SK-N-SH (cell line): ENCODE measurements at regions not wholly inside any gene's neighbourhood (a gene's known extent, or its start where the extent isn't known, plus 50 kb on each side); places are given as distances from the start of the nearest gene placed in this dataset.

ENCODE experiments used
- CTCF ChIA-PET: fragments of 300-600, 350-600 bp; formaldehyde crosslinking; extraction: SDS; loops from one replicate; lab custom pipeline; 2021; lab: Yijun Ruan, JAX
- POLR2A ChIA-PET: fragments of 350-600 bp; sonication (Branson Sonifier 250); formaldehyde crosslinking; extraction: SDS; loops from one replicate; lab custom pipeline; 2020; ENCODE audit warnings: antibody characterized with exemption, inconsistent platforms; lab: Yijun Ruan, JAX
- DNase-seq: peaks from one replicate; pipeline ENCODE4 v3.0.0; 2012
- H2AFZ ChIP-seq: fragments of 200-600 bp; sonication (generic); 2 replicates; pipeline ENCODE4 v1.8.1; 2016; ENCODE audit warnings: antibody characterized with exemption, mild to moderate bottlenecking, low read depth
- H3F3A ChIP-seq: fragments of 200-600 bp; sonication (generic); replicated peaks from 2 replicates; pipeline ENCODE3; 2016; ENCODE audit warnings: antibody characterized with exemption, mild to moderate bottlenecking; ENCODE audit not compliant: insufficient read depth
- H3K27ac ChIP-seq, 2 experiments: fragments of 200-500 bp in 1 of 2; fragments of 200-600 bp in 1 of 2; sonication (Bioruptor generic) in 1 of 2; sonication (generic), shearing (Covaris generic) in 1 of 2; 2 replicates each; pipeline versions ENCODE4 v1.5.1 to v1.6.1; 2014 to 2016; ENCODE audit warnings: low read depth in 2 of 2, inconsistent platforms in 1 of 2, low read length in 1 of 2, mild to moderate bottlenecking in 1 of 2, mixed read lengths in 1 of 2
- H3K27me3 ChIP-seq: fragments of 200-600 bp; sonication (generic), shearing (Covaris generic); 2 replicates; pipeline ENCODE4 v1.6.1; 2016; ENCODE audit warnings: mixed run types; ENCODE audit not compliant: insufficient read depth
- H3K36me3 ChIP-seq, 2 experiments: fragments of 200-500 bp in 1 of 2; fragments of 200-600 bp in 1 of 2; sonication (Bioruptor generic) in 1 of 2; sonication (generic) in 1 of 2; replicated peaks in 1 of 2; 2 replicates each; pipeline versions ENCODE3 to v1.5.1; 2014 to 2016; ENCODE audit warnings: low read length in 1 of 2, mild to moderate bottlenecking in 1 of 2; ENCODE audit not compliant: insufficient read depth in 2 of 2, control insufficient read depth in 1 of 2
- H3K4me1 ChIP-seq, 2 experiments: fragments of 200-500 bp in 1 of 2; fragments of 200-600 bp in 1 of 2; sonication (Bioruptor generic) in 1 of 2; sonication (generic), shearing (Covaris generic) in 1 of 2; 2 replicates each; pipeline versions ENCODE4 v1.5.1 to v1.6.1; 2014 to 2016; ENCODE audit warnings: low read depth in 1 of 2, low read length in 1 of 2, mixed run types in 1 of 2; ENCODE audit not compliant: insufficient read depth in 2 of 2, control insufficient read depth in 1 of 2
- H3K4me2 ChIP-seq: fragments of 200-600 bp; sonication (generic), shearing (Covaris generic); 2 replicates; pipeline ENCODE4 v1.6.1; 2017; ENCODE audit warnings: mixed run types
- H3K4me3 ChIP-seq, 2 experiments: fragments of 200-500 bp in 1 of 2; fragments of 200-600 bp in 1 of 2; sonication (Bioruptor generic) in 1 of 2; sonication (generic), shearing (Covaris generic) in 1 of 2; 2 replicates each; pipeline versions ENCODE4 v1.5.1 to v1.8.1; 2014 to 2016; ENCODE audit warnings: low read depth in 2 of 2, inconsistent platforms in 1 of 2, low read length in 1 of 2, mild to moderate bottlenecking in 1 of 2, mixed read lengths in 1 of 2, moderate library complexity in 1 of 2
- H3K79me2 ChIP-seq: fragments of 200-600 bp; sonication (generic); 2 replicates; pipeline ENCODE4 v1.8.1; 2017; ENCODE audit warnings: mild to moderate bottlenecking; ENCODE audit not compliant: insufficient read depth
- H3K9ac ChIP-seq: fragments of 200-600 bp; sonication (generic); 2 replicates; pipeline ENCODE4 v1.6.1; 2017; ENCODE audit warnings: mixed run types
- H3K9me2 ChIP-seq: fragments of 200-600 bp; sonication (generic); 2 replicates; pipeline ENCODE4 v1.6.1; 2017; ENCODE audit warnings: mixed run types
- H3K9me3 ChIP-seq: fragments of 200-600 bp; sonication (generic); 2 replicates; pipeline ENCODE4 v1.6.1; 2017; ENCODE audit warnings: mixed run types, mild to moderate bottlenecking, moderate library complexity
- H4K20me1 ChIP-seq: fragments of 200-600 bp; sonication (generic); 2 replicates; pipeline ENCODE4 v1.6.1; 2017; ENCODE audit warnings: mild to moderate bottlenecking, mixed run types; ENCODE audit not compliant: insufficient read depth
- CHD2 ChIP-seq: fragments of 150-350 bp; IDR thresholded peaks from 2 replicates; pipeline ENCODE4 v1.6.1; 2018; ENCODE audit warnings: low read length; ENCODE audit not compliant: partially characterized antibody
- CTCF ChIP-seq: fragments of 200-600 bp; sonication (generic); IDR thresholded peaks from 2 replicates; pipeline ENCODE4 v1.6.1; 2017; ENCODE audit warnings: antibody characterized with exemption, mild to moderate bottlenecking, moderate library complexity
- EP300 ChIP-seq, 2 experiments: IDR thresholded peaks; 2 replicates each; pipeline versions ENCODE4 v1.4.0 to v1.6.1; 2012; ENCODE audit warnings: borderline replicate concordance in 1 of 2, low read depth in 1 of 2, low read length in 1 of 2
- FOXM1 ChIP-seq: IDR thresholded peaks from 2 replicates; pipeline ENCODE4 v1.4.0; 2012; ENCODE audit warnings: low read depth, mild to moderate bottlenecking
- GATA2 ChIP-seq: sonication (generic); formaldehyde crosslinking; IDR thresholded peaks from 2 replicates; pipeline ENCODE4 v1.5.0; 2020; ENCODE audit warnings: mild to moderate bottlenecking, missing genetic modification reagents
- JUND ChIP-seq: IDR thresholded peaks from 2 replicates; pipeline ENCODE4 v1.4.0; 2012
- NFIC ChIP-seq: IDR thresholded peaks from 2 replicates; pipeline ENCODE4 v1.4.0; 2012; ENCODE audit warnings: borderline replicate concordance
- NRF1 ChIP-seq: IDR thresholded peaks from 2 replicates; pipeline ENCODE4 v1.6.1; 2012; ENCODE audit warnings: low read depth, mild to moderate bottlenecking, low read length
- RAD21 ChIP-seq: IDR thresholded peaks from 2 replicates; pipeline ENCODE4 v1.6.1; 2012; ENCODE audit warnings: mild to moderate bottlenecking, low read length
- RFX5 ChIP-seq: IDR thresholded peaks from 2 replicates; pipeline ENCODE4 v1.6.1; 2012; ENCODE audit warnings: mild to moderate bottlenecking, improper control_type of control experiment, low read length
- USF2 ChIP-seq: fragments of 150-350 bp; IDR thresholded peaks from 2 replicates; pipeline ENCODE4 v1.6.1; 2017; ENCODE audit warnings: antibody characterized with exemption, low read length, low read depth, borderline replicate concordance
- ZBTB33 ChIP-seq: IDR thresholded peaks from 2 replicates; pipeline ENCODE4 v1.4.0; 2012; ENCODE audit warnings: low read depth, borderline replicate concordance
- WGBS: methylation state at CpG from one replicate; pipeline ENCODE4 v1.1.6; 2017; ENCODE audit warnings: low lambda C conversion rate; 5-methylcytosine and 5-hydroxymethylcytosine counted together

GRCh38 chr2:125092276-125093009 is 1067.4 kb downstream of the CNTNAP5 start:
- CTCF ChIA-PET, result no interaction called here
- H3K9me2 ChIP-seq, result 0 out of 2 replicates have a peak, but pooled peaks cover 3% of the 10 kb centered on the region
- no peaks in the 10 kb centered on the region for H3K4me1 ChIP-seq
- 12% methylated on average over 4 of the region's 4 CpGs for WGBS
- H3K79me2 ChIP-seq, result no peaks in the 10 kb centered on the region
- no peaks in the 10 kb centered on the region for H3K27me3 ChIP-seq
- POLR2A ChIA-PET, result no interaction called here
- no peaks in the 10 kb centered on the region for H3F3A ChIP-seq
- no peak overlapping the region for H2AFZ ChIP-seq
- no peak overlapping the region for H3K9ac ChIP-seq
- no peaks in the 10 kb centered on the region for H4K20me1 ChIP-seq
- no peaks in the 10 kb centered on the region for H3K9me3 ChIP-seq
- no peak overlapping the region for H3K27ac ChIP-seq
- TF ChIP-seq EP300 (IDR thresholded peaks at IDR 0.05; ENCODE audit: borderline replicate concordance in 1 of 2, low read depth in 1 of 2, low read length in 1 of 2) (no peak), FOXM1 (no peak), RFX5 (no peak), CHD2 (no peak)
- no peak overlapping the region for H3K4me3 ChIP-seq
- no peak for DNase-seq
- no peak overlapping the region for H3K4me2 ChIP-seq
- H3K36me3 ChIP-seq, result no peaks in the 10 kb centered on the region

- POLR2A ChIA-PET, result no interaction called here
- no peak overlapping the region for H3K4me2 ChIP-seq
- H3F3A ChIP-seq, result no peaks in the 10 kb centered on the region
- no peak overlapping the region for H2AFZ ChIP-seq
- DNase-seq, result no peak
- no peak overlapping the region for H3K27ac ChIP-seq
- H3K9me2 ChIP-seq, result 0 out of 2 replicates have a peak, but pooled peaks cover 3% of the 10 kb centered on the region
- H3K9ac ChIP-seq, result no peak overlapping the region
- no peaks in the 10 kb centered on the region for H3K4me1 ChIP-seq
- H3K9me3 ChIP-seq, result no peaks in the 10 kb centered on the region
- H3K79me2 ChIP-seq, result no peaks in the 10 kb centered on the region
- no peaks in the 10 kb centered on the region for H3K27me3 ChIP-seq
- TF ChIP-seq CHD2 (no peak), JUND (no peak), RFX5 (no peak), RAD21 (no peak), NFIC (no peak), ZBTB33 (no peak), CTCF (no peak), NRF1 (no peak), GATA2 (CRISPR knock-in tag) (no peak), USF2 (no peak)
- H3K36me3 ChIP-seq, result no peaks in the 10 kb centered on the region
- no peak overlapping the region for H3K4me3 ChIP-seq
- H4K20me1 ChIP-seq, result no peaks in the 10 kb centered on the region
- CTCF ChIA-PET, result no interaction called here
Observed at GRCh38 chr2:125095826-125096225, 1070.7 kb downstream of the CNTNAP5 start.
